GM12891 (cell line): ENCODE measurements at regions not wholly inside any gene's neighbourhood (a gene's known extent, or its start where the extent isn't known, plus 50 kb on each side); places are given as distances from the start of the nearest gene placed in this dataset.
"Not testable (repeated sequence)": the region's sequence is repeated elsewhere in the genome, so short reads cannot be mapped to it uniquely, and the experiment has no call there.

Source experiments
- DNase-seq: peaks from one replicate; pipeline ENCODE4 v3.0.0; 2011; ENCODE audit warnings: low spot score; ENCODE audit not compliant: insufficient read length
- FAIRE-seq: peaks from 2 replicates; lab custom pipeline; 2011; peaks lifted over from hg19 to GRCh38; lab: Jason Lieb, UNC
- PAX5 ChIP-seq: IDR thresholded peaks from 2 replicates; pipeline ENCODE4 v1.6.1; 2011; ENCODE audit warnings: low read length, moderate library complexity, mild to moderate bottlenecking; ENCODE audit not compliant: insufficient read depth, severe bottlenecking
- POLR2A ChIP-seq: IDR thresholded peaks from 2 replicates; pipeline ENCODE4 v1.6.1; 2011; ENCODE audit warnings: low read depth, low read length, control low read depth
- POLR2AphosphoS5 ChIP-seq: IDR thresholded peaks from 2 replicates; pipeline ENCODE4 v1.6.1; 2011; ENCODE audit warnings: low read depth, low read length, control low read depth
- POU2F2 ChIP-seq: IDR thresholded peaks from 2 replicates; pipeline ENCODE4 v1.6.1; 2011; ENCODE audit warnings: low read depth, mild to moderate bottlenecking, control low read depth, low read length, moderate library complexity
- SPI1 ChIP-seq: IDR thresholded peaks from 2 replicates; pipeline ENCODE4 v1.6.1; 2011; ENCODE audit warnings: low read depth, low read length, control low read depth
- TAF1 ChIP-seq: IDR thresholded peaks from 2 replicates; pipeline ENCODE4 v1.6.1; 2011; ENCODE audit warnings: low read depth, low read length, control low read depth

DNA sequence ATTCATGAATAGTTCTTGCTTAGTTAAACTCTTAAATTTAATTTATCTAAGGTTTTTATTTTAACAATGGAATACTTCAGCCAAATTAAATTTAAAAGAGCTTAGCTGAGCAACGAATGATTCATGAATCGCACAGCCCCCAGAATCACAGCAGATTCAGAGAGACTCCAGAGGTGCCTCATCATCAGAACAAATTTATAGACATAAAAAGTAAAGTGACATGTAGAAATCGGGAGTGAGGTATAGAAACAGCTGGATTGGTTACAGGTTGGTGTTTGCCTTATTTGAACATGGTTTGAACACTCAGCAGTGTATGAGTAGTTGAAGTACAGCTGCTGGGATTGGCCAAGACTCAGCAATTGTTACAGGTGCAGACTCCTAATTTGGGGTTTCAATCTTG is 132.7 kb upstream of the MAP3K4 start:
- DNase-seq (no peak), FAIRE-seq (no peak)
- TF ChIP-seq POU2F2 = no peak
- TF ChIP-seq POLR2A = no peak
- TF ChIP-seq SPI1 = no peak
- TF ChIP-seq TAF1 = no peak
- TF ChIP-seq PAX5 = no peak
- TF ChIP-seq POLR2AphosphoS5 = no peak

DNA sequence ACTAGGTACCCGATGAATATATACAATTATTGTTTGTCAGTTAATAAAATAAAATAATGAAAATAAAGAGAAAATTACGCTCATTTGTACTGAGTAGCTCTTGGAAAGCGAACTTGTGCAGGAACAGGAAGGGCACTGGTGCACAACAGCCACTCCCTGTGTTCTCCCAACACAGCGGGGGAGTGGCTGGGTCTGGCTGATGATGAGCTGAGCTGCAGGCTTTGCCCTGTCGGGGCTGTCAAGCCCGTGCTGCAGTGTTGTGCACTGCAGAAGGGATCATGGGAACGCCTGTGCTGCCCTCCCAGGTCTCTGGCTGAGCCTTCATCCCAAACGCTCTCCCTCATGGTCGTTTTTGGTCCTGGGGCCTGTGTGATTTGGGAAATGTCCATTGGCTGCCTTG is 131.7 kb upstream of the MAP3K4 start:
- no peak for TF ChIP-seq POLR2A
- TF ChIP-seq PAX5 = no peak
- TF ChIP-seq POLR2AphosphoS5 = no peak
- TF ChIP-seq POU2F2 = no peak
- TF ChIP-seq SPI1 = no peak
- no peak for TF ChIP-seq TAF1
- FAIRE-seq (no peak), DNase-seq (no peak)

DNA sequence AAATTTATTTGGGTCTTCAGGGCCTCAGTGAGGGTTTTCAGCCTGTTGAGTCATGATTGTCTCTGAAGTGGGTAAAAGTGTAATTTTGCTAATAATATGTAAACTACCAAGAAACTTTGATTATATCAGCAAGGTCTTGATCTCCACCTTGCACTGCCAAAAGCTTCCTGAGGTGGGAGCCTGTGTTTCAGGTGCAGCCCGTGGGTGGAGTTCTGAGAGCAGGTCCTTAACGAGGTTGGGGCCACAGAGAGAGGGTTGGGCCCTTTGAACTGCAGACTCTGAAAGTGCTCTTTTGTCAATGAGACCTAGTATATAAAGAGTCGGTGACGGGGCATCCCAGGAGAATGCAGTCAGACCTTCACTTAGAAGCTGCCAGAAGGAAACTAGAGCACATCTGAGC is 129.7 kb upstream of the MAP3K4 start:
- no peak for DNase-seq
- TF ChIP-seq SPI1 = no peak
- TF ChIP-seq POLR2AphosphoS5 = no peak
- no peak for TF ChIP-seq TAF1
- no peak for TF ChIP-seq PAX5
- no peak for TF ChIP-seq POU2F2
- no peak for TF ChIP-seq POLR2A
- FAIRE-seq = no peak

DNA sequence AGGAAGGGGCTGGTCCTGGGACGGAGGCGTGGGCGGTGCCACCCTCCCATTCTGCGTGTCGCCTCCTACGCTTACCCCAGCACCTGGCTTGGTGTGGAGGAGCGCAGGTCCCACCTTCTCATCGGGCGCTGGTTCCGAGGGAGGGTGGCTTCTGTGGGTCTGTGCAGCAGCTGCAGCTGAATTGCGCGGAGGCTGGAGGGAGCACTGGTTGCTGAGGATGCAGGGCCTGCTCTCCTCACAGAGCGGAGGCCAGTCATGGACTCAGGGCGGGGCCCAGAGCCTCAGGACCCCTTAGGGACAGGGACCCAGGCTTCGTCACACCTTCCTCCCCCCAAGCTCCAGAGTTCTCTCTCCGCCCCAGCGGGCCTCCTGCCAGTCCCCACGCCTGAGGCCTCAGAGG is 127.8 kb upstream of the MAP3K4 start:
- TF ChIP-seq PAX5 (no peak), POU2F2 (no peak), SPI1 (no peak), POLR2A (no peak), POLR2AphosphoS5 (no peak), TAF1 (no peak)
- FAIRE-seq (no peak), DNase-seq (no peak)

DNA sequence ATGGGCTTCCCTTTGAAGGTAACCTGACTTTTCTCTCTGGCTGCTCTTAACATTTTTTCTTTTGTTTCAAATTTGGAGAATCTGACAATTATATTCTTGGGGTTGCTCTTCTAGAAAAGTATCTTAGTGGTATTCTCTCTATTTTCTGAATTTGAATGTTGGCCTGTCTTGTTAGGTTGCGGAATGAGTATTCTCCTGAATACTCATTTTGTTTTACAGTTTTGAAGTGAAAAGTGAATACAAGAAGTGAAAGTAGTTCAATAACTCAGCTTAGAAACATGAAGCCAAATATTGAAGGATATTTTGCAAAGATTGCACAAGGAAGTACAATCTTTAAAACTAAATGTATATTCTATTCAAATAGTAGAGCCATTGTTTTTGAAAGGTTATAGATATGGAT is 120.2 kb upstream of the MAP3K4 start:
- no peak; the same call in 1 of the 2 replicates for TF ChIP-seq SPI1
- TF ChIP-seq PAX5 = no peak
- TF ChIP-seq TAF1 = no peak
- TF ChIP-seq POU2F2 = no peak
- no peak for TF ChIP-seq POLR2A
- no peak for TF ChIP-seq POLR2AphosphoS5
- DNase-seq (no peak), FAIRE-seq (no peak)

DNA sequence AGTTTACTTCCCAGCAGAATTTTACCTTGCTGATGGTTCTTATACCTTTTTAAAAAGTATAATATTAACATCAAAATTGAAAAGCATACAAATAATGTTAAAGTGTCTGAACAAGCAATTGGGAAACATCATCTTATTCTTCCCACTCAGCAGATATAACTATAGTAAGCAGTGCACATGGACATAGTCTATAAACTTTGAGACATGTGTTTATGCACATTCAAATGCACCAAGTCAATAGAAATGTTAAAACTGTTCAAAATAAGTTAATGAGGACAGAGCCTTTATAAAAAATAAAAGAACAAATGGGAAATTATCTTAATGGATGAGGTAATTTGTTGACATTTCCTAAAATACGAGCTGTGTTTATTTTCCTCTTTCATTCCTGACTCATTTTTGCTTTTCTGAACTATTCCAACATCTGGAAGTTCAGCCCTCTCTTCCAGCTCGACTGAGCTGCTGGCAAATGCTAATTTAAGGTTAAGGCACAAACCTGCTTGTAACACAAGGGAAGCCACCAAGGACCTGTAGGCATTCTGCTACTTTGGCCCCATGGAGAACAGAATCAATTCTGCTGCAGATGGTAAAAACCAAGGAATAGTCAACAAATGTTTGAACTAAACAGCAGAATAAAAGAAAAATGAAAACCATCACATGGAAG is 110.3 kb upstream of the MAP3K4 start:
- FAIRE-seq (no peak), DNase-seq (no peak)
- TF ChIP-seq POLR2A = no peak

DNA sequence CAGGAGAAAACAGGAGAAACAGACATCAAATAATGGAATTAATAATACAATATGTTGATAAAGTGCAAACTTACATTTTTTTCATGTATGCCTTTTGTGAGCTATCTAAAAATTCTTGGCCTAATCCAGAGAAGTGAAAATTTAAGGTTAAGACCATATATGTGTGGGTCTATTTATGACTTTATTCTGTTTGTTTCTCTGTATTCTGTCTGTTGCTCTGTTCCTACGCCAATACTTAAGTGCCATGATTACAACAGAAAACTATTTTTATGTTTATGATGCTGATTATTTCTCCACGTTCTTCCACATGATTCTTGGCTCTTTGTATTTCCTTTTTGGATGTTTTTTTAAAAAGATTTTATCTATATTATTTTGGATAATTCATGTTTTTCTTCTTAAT is 109.6 kb upstream of the MAP3K4 start:
- no peak for DNase-seq
- no peak for FAIRE-seq
- TF ChIP-seq SPI1 = no peak
- no peak for TF ChIP-seq POLR2AphosphoS5
- no peak for TF ChIP-seq POU2F2
- TF ChIP-seq POLR2A = no peak
- no peak for TF ChIP-seq PAX5

DNA sequence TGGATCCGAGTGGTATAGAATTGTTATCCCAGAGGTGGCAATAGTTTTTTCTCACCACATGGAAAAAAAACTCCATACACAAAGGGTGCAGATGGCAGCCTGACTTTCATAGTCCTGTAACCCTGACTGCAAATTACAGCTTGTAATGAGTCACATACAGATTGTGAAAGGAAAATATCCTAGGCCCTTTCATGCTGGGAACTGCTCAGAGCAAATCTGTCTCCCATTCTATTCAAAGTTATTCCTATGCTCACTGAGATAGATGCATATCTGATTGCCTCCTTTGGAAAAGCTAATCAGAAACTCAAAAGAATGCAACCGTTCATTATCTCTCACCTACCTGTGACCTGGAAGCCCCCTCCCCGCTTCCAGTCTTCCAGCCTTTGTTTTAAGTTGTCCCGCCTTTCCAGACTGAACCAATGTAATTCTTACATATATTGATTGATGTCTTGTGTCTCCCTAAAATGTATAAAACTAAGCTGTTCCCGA is 108.7 kb upstream of the MAP3K4 start:
- TF ChIP-seq PAX5 (no peak), TAF1 (no peak), POLR2AphosphoS5 (no peak), POU2F2 (no peak), POLR2A (no peak), SPI1 (no peak)
- FAIRE-seq = no peak
- DNase-seq = no peak

DNA sequence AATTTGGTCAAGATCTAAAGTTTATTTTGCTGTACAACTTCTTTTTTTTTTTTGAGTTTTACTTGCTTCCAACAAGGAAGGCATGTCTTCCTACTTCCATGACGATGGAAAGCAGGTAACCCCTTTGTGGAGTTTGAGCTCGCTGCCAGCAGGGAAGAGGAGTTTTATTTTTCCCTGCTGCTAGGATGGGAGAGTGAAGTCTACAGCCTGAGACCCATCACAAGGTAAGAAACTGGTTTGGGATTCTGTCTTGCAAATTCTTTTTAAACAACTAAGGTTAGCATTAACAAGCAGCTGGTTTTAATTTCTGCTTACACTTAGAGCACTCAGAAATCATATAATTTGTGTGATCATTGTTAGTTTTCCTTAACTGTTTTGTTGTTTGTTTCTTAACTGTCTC is 108.0 kb upstream of the MAP3K4 start:
- DNase-seq = no peak
- no peak for FAIRE-seq
- TF ChIP-seq POLR2AphosphoS5 (no peak), POLR2A (no peak), SPI1 (no peak), TAF1 (no peak), PAX5 (no peak), POU2F2 (no peak)

DNA sequence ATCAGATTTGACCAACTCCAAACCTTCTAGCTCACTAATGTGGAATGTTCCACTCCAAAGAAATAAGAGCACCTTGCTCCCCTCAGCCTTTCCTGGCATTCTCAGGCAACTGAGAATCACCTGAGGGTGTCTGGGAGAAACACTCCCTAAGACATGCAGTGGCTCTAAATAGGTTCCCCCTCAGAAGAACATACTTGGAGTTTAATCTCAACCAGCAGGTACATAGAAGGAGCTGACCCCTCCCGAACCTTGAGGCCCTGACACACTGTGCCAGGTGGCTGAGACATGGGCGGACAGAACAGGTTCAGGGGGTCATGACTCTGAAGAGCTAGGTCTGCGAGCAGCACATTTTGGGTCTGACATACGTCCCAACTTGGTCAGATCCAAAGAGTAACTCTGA is 107.6 kb upstream of the MAP3K4 start:
- TF ChIP-seq POLR2AphosphoS5 = no peak
- TF ChIP-seq POU2F2 = no peak
- no peak for TF ChIP-seq TAF1
- TF ChIP-seq PAX5 = no peak
- no peak for TF ChIP-seq SPI1
- TF ChIP-seq POLR2A = no peak
- no peak for FAIRE-seq
- DNase-seq = no peak

DNA sequence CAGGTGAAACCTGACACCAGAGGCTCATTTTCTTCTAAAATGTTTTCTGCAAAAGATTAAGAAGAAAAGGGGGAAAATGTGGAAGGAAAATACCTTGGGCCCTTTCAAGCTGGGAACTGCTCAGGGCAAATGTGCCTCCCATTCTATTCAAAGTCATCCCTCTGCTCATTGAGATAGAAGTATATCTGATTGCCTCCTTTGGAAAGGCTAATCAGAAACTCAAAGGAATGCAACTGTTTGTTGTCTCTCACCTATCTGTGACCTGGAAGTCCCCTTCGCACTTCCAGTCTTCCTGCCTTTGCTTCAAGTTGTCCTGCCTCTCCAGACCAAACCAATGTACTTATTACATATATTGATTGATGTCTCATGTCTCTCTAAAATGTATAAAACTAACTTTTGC is 102.4 kb upstream of the MAP3K4 start:
- not testable (repeated sequence) for DNase-seq, FAIRE-seq

DNA sequence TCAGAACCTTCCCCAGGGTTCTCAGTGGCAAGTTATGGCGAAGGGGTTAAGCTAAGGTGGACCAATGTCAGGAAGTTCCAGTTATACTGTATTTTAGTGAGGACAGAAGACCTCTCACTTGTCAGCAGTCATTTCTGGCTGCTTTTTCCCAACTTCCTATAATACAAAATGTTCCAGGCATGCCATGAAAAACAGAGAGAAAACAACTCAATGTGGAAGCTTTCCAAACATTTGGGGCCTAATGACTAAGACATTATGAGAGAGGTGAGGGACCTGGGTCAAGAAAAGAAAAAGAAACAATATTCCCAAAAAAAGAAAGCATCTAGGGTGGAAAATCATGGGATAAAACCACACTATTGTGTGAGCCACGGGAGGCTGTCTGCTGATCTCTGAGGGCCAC is 99.9 kb upstream of the MAP3K4 start:
- DNase-seq (no peak), FAIRE-seq (no peak)
- TF ChIP-seq PAX5 = no peak
- no peak for TF ChIP-seq POLR2AphosphoS5
- TF ChIP-seq POLR2A = no peak
- TF ChIP-seq POU2F2 = no peak
- no peak for TF ChIP-seq TAF1
- no peak for TF ChIP-seq SPI1
